ENCODE measurements at regions not wholly inside any gene's neighbourhood (a gene's known extent, or its start where the extent isn't known, plus 50 kb on each side); places are given as distances from the start of the nearest gene placed in this dataset.

DNA sequence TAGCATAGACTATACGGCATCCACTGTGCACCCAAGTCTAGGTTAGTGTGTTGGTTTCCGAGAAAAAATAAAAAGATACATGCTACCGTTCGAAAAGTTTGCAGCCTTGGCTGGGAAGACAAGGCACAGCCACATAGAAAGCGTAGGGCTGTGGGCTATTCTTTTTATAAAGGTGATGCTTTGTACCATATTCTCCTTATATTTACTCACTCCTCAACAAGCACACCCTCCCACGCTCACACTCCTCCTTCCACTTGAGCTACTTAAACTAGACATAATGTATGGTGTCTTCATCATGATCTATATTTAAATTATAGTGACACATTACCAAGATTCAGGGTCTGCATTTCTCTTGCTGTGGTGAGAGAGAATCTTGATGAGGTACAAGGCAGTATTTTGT is 1416.5 kb downstream of the AACS start:
- TF ChIP-seq, protein P1, sequence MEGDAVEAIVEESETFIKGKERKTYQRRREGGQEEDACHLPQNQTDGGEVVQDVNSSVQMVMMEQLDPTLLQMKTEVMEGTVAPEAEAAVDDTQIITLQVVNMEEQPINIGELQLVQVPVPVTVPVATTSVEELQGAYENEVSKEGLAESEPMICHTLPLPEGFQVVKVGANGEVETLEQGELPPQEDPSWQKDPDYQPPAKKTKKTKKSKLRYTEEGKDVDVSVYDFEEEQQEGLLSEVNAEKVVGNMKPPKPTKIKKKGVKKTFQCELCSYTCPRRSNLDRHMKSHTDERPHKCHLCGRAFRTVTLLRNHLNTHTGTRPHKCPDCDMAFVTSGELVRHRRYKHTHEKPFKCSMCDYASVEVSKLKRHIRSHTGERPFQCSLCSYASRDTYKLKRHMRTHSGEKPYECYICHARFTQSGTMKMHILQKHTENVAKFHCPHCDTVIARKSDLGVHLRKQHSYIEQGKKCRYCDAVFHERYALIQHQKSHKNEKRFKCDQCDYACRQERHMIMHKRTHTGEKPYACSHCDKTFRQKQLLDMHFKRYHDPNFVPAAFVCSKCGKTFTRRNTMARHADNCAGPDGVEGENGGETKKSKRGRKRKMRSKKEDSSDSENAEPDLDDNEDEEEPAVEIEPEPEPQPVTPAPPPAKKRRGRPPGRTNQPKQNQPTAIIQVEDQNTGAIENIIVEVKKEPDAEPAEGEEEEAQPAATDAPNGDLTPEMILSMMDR (IDR thresholded peaks at IDR 0.05; ENCODE audit: unreplicated experiment): no peak
- H3K9me3 Mint-ChIP-seq: peaks cover 5% of the 10 kb centered on the region
- no peak for DNase-seq (ENCODE audit: low spot score in 2 of 2, unreplicated experiment in 2 of 2)
- no peaks in the 10 kb centered on the region for H3K36me3 Mint-ChIP-seq
- H3K27ac Mint-ChIP-seq: no peak overlapping the region
- H3K27me3 Mint-ChIP-seq (ENCODE audit: low read depth): no peaks in the 10 kb centered on the region
- H3K4me1 Mint-ChIP-seq: no peaks in the 10 kb centered on the region
- no peak overlapping the region for H3K4me3 Mint-ChIP-seq

DNA sequence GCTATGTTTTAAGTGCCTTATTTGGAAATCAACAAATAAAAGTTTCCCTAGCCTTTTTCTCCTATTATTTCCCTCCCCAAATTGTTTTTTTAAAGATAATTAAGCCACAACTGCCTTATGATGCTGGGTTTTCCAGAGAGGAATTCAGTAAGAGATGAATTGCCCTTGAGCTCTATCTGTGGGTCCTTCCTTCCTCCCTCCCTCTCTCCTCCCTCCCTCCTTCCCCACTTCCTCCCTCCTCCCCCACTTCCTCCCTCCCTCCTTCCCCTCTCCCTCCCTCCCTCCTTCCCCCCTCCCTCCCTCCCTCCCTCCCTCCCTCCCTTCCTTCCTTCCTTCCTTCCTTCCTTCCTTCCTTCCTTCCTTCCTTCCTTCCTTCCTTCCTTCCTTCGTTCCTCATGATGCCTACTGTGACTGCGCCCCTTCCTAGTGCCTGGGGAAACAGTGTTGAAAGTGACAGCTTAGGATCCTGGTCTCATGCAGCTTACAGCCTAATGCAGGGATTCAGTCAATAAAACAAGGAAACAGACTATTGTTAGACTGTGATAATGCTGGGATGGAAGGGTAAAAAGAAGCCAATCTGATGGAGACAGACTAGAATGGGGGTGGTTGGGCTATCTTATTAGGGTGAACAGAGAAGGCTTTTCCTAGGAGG is 1417.1 kb downstream of the AACS start:
- Mint-ChIP-seq H3K9me3 (no peaks in the 10 kb centered on the region), H3K4me1 (no peaks in the 10 kb centered on the region), H3K4me3 (no peak overlapping the region), H3K27ac (no peak overlapping the region), H3K27me3 (ENCODE audit: low read depth) (no peaks in the 10 kb centered on the region), H3K36me3 (no peaks in the 10 kb centered on the region)
- DNase-seq (ENCODE audit: low spot score in 2 of 2, unreplicated experiment in 2 of 2): no peak
- TF ChIP-seq, protein P1 (IDR thresholded peaks at IDR 0.05; ENCODE audit: unreplicated experiment): no peak

DNA sequence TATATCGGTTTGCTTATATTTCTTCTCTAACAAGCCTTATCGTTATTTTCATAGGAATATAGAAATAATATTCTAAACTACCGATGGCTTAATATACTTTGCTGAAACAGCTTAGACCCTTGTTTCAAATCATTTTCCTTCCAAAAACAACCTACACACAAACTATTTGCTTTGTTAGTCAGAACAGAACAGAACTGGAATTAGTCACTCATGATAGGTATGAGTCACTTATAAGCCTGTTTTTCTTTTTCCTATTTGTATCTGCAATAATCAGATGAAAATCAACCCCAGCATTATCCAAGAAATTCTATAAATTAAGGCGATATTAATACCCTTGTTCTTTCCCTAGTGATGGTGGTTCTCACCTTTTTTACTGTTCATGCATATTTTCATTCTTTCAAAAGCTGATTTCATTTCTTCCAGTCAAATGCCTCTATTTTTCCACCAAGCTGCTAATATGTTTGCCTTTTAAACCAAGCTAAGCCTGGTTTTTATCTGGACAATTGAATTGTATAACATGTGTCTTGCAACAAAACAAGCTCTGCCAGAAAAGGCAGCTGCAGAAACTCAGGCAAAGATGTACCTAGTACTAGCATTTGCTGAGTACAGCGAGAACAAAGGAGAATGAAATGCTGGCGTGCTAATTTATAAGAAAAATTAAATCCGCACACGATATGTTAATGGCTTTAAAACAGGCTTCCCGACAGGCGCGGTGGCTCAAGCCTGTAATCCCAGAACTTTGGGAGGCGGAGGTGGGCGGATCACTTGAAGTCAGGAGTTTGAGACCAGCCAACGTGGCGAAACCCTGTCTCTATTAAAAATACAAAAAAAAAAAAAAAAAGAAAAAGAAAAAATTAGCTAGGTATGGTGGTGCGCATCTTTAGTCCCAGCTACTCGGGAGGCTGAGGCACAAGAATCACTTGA is 1418.2 kb downstream of the AACS start:
- no peak overlapping the region for H3K27ac Mint-ChIP-seq
- H3K9me3 Mint-ChIP-seq: no peaks in the 10 kb centered on the region

DNA sequence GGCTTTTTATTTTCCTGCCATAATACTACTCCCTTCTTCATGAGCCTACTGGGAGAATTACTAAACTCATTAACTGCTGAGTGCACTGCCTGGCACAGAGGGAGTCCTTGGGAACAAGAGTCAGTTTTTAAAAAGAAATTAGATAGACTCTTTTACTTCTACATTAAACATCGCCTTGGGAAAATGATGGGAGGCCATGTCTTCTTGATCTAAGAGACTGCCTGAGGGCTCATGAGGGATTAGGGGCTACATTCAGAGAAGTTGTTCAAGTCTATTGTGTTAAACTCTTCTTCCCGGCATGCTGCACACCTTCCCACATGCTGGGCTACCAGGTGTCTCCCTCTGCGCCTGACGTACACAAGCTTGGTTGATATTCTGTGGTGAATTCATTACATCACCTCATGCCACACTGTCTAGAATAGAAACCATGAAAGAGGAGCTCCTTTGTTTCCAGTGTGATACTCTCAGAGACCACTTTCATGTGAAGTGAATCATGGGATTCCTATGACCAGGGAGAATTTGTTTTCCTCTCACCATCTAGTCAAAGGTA is 1422.3 kb downstream of the AACS start:
- Mint-ChIP-seq H3K9me3 (peaks cover 8% of the 10 kb centered on the region), H3K27ac (no peak overlapping the region), H3K27me3 (ENCODE audit: low read depth) (no peaks in the 10 kb centered on the region), H3K36me3 (no peaks in the 10 kb centered on the region), H3K4me3 (no peak overlapping the region), H3K4me1 (no peaks in the 10 kb centered on the region)
- TF ChIP-seq, protein P1 (IDR thresholded peaks at IDR 0.05; ENCODE audit: unreplicated experiment): no peak
- no peak for DNase-seq (ENCODE audit: low spot score in 2 of 2, unreplicated experiment in 2 of 2)

More for the DNA sequence above, 1418.2 kb downstream of the AACS start:
- no peak overlapping the region for H3K4me3 Mint-ChIP-seq
- no peaks in the 10 kb centered on the region for H3K27me3 Mint-ChIP-seq (ENCODE audit: low read depth)
- H3K36me3 Mint-ChIP-seq: no peaks in the 10 kb centered on the region
- no peaks in the 10 kb centered on the region for H3K4me1 Mint-ChIP-seq
- no peak for DNase-seq (ENCODE audit: low spot score in 2 of 2, unreplicated experiment in 2 of 2)
- TF ChIP-seq, protein P1 (IDR thresholded peaks at IDR 0.05; ENCODE audit: unreplicated experiment): no peak

DNA sequence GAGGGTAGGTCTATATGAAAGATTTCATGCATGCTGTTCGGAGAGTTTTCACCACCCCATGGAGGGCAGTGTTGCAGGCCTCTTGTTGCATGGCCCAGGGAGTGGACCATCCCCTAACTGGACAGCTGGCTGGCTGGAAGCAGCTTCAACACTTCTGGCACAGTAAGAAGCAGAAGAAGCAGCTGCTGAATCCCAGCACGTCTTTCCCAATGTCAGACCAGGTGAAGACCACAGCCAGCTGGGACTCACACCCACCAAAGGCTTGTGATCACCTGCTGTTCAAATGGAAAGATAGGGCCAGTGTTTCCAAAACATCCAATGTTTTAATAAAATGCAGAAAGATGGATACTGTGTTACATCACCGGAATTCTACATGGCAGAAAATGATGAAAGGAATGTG is 1423.6 kb downstream of the AACS start:
- H3K27me3 Mint-ChIP-seq (ENCODE audit: low read depth): no peaks in the 10 kb centered on the region
- H3K36me3 Mint-ChIP-seq: no peaks in the 10 kb centered on the region
- no peak overlapping the region for H3K4me3 Mint-ChIP-seq
- no peak overlapping the region for H3K27ac Mint-ChIP-seq
- peaks cover 3% of the 10 kb centered on the region for H3K4me1 Mint-ChIP-seq
- peaks cover 8% of the 10 kb centered on the region for H3K9me3 Mint-ChIP-seq
- TF ChIP-seq, protein P1 (IDR thresholded peaks at IDR 0.05; ENCODE audit: unreplicated experiment): no peak
- no peak for DNase-seq (ENCODE audit: low spot score in 2 of 2, unreplicated experiment in 2 of 2)

Measured in mesothelial cell of epicardium (in vitro differentiated cells).